Peyer's patch (tissue), 4 donors: ENCODE measurements at regions not wholly inside any gene's neighbourhood (a gene's known extent, or its start where the extent isn't known, plus 50 kb on each side); places are given as distances from the start of the nearest gene placed in this dataset.

ENCODE experiments used
- DNase-seq, 3 donors: peaks; one replicate each; pipeline ENCODE4 v3.0.0-alpha.2; 2017 to 2019
- H3K27ac ChIP-seq, 4 donors: fragments of 200-600 bp; sonication (generic); one replicate each; pipeline ENCODE4 v1.5.1; 2016 to 2019
- H3K27me3 ChIP-seq, 2 donors: fragments of 200-600 bp; sonication (generic); one replicate each; pipeline ENCODE4 v1.5.1; 2019
- H3K36me3 ChIP-seq, 3 donors: fragments of 200-600 bp; sonication (generic); one replicate each; pipeline ENCODE4 v1.5.1; 2016 to 2019
- H3K4me1 ChIP-seq, 4 donors: fragments of 200-600 bp; sonication (generic); one replicate each; pipeline ENCODE4 v1.5.1; 2016 to 2019
- H3K4me3 ChIP-seq, 4 donors: fragments of 200-600 bp; sonication (generic); 1 replicate in 3 of 4; 2 replicates in 1 of 4; pipeline ENCODE4 v1.5.1; 2016 to 2019; ENCODE audit warnings: mild to moderate bottlenecking in 1 of 4
- H3K9me3 ChIP-seq, 4 donors: fragments of 200-600 bp; sonication (generic); one replicate each; pipeline ENCODE4 v1.5.1; 2016 to 2019; ENCODE audit warnings: mild to moderate bottlenecking in 1 of 4
- CTCF ChIP-seq, 6 experiments: fragments of 450-650 bp in 4 of 6; fragments of 200-600 bp in 2 of 6; sonication (generic) in 1 of 6; IDR thresholded peaks; one replicate each; pipeline ENCODE4 v1.5.1; 2017 to 2019; ENCODE audit warnings: antibody characterized with exemption in 6 of 6, mild to moderate bottlenecking in 3 of 6, moderate library complexity in 1 of 6
- POLR2A ChIP-seq, 2 donors: fragments of 450-650 bp; IDR thresholded peaks; one replicate each; pipeline ENCODE4 v1.5.1; 2017; ENCODE audit warnings: antibody characterized with exemption in 2 of 2, mild to moderate bottlenecking in 2 of 2, moderate library complexity in 2 of 2

DNA sequence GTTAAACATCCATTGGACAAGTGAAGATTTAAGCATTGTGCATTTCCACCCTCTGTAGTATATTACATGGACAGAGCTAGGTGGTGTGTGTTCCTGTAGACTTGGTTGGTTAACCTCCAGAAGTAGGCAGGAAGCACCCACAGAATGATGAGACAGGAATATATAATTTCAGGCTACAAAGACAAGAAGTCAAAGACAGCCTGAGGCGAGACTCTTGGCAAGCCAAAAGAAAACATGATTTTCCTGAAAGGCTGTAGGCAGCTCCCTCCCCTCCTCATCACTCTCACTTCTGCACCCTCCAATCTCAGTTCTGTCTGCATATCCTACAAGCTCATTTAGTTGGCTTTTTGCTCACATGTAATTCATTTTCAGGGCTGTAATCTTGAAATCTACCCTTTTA, 110.0 kb upstream of the SLC35B3 start:
- DNase-seq: no peak
- Histone ChIP-seq H3K4me1 (no peaks in the 10 kb centered on the region), H3K27me3 (no peaks in the 10 kb centered on the region), H3K4me3 (no peak overlapping the region), H3K27ac (no peak overlapping the region), H3K9me3 (no peaks in the 10 kb centered on the region), H3K36me3 (no peaks in the 10 kb centered on the region)
- TF ChIP-seq CTCF (IDR thresholded peaks at IDR 0.05): no peak
- TF ChIP-seq POLR2A (IDR thresholded peaks at IDR 0.05): no peak

DNA sequence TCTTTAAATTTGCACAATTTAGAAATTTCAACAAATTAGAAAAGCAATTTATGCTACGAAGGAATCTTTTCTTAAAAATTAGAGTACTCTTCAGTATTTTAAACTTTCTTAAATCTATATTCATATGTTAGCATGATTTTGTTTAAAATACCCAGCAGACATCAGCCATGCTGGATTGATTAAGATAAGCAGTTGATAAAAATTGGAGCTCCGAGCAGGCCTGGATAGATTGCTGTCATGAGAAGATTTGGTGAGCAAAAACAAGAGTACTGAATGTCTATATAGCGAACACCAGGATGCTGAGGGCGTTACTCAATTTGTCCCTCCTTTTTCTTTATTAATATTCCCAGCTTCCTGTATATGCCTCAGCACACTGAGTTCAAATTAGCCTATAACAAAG, 108.4 kb upstream of the SLC35B3 start:
- Histone ChIP-seq H3K27ac (no peak overlapping the region), H3K4me3 (no peak overlapping the region), H3K9me3 (peaks cover 0 to 5% (median 0%) of the 10 kb centered on the region in 4 donors), H3K36me3 (no peaks in the 10 kb centered on the region), H3K4me1 (no peaks in the 10 kb centered on the region), H3K27me3 (no peaks in the 10 kb centered on the region)
- no peak for DNase-seq
- TF ChIP-seq POLR2A (IDR thresholded peaks at IDR 0.05) (no peak), CTCF (IDR thresholded peaks at IDR 0.05) (no peak)

DNA sequence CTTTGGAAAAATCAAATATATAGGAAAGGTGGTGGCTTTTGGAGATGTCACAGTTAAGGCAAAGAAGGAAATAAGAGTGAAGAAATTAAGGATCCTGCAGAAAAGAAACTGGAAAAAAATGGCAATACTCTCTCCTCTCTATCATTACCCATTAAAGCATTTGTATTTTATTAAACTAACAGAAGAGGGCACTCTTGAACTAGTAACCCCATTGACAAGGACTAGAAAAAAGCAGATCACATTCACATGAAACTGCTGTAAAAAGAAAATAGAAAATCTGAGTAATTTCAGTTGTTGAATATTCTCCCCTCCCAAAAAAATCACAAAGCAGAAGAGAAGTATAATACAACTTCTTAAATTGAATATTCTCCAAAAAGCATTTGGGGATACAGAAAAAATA, 104.1 kb upstream of the SLC35B3 start:
- TF ChIP-seq CTCF (IDR thresholded peaks at IDR 0.05): no peak
- no peak for TF ChIP-seq POLR2A (IDR thresholded peaks at IDR 0.05)

DNA sequence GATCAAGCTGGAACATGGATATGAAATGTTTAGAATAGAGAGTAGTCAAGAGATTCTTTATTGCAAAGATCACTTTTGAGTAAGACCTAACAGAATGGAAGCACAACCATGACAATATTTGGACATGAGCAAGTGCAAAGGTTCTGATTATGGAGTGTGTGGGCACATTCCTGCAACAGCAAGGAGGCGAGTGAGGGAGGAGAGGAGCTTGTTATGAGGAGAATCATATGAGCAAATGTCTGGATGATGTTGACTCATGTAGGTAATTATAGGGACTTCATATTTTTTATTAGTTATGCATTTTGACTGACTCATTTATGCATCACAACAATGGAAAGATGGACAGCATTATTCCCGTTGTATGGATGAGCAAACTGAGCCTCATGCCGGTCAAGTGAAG, 100.8 kb upstream of the SLC35B3 start:
- Histone ChIP-seq H3K36me3 (no peaks in the 10 kb centered on the region), H3K4me3 (no peak overlapping the region), H3K27me3 (no peaks in the 10 kb centered on the region), H3K4me1 (no peaks in the 10 kb centered on the region), H3K27ac (no peak overlapping the region), H3K9me3 (peaks cover 0 to 5% (median 0%) of the 10 kb centered on the region in 4 donors)
- TF ChIP-seq POLR2A (IDR thresholded peaks at IDR 0.05): no peak
- no peak for TF ChIP-seq CTCF (IDR thresholded peaks at IDR 0.05)
- no peak for DNase-seq

More for the DNA sequence above, 104.1 kb upstream of the SLC35B3 start:
- no peaks in the 10 kb centered on the region for H3K36me3 ChIP-seq
- DNase-seq: no peak
- H3K9me3 ChIP-seq: peaks cover 0 to 5% (median 0%) of the 10 kb centered on the region in 4 donors
- H3K27me3 ChIP-seq: no peaks in the 10 kb centered on the region
- no peak overlapping the region for H3K4me3 ChIP-seq
- H3K4me1 ChIP-seq: no peaks in the 10 kb centered on the region
- H3K27ac ChIP-seq: no peak overlapping the region

GRCh38 chr6:8535519-8535918, 100.2 kb upstream of the SLC35B3 start:
- Histone ChIP-seq H3K4me3 (no peak overlapping the region), H3K9me3 (peaks cover 0 to 5% (median 0%) of the 10 kb centered on the region in 4 donors), H3K4me1 (no peaks in the 10 kb centered on the region), H3K27ac (no peak overlapping the region), H3K36me3 (no peaks in the 10 kb centered on the region), H3K27me3 (no peaks in the 10 kb centered on the region)
- no peak for DNase-seq
- TF ChIP-seq CTCF (IDR thresholded peaks at IDR 0.05): no peak
- no peak for TF ChIP-seq POLR2A (IDR thresholded peaks at IDR 0.05)

- no peak for DNase-seq
- Histone ChIP-seq H3K27me3 (no peaks in the 10 kb centered on the region), H3K36me3 (no peaks in the 10 kb centered on the region), H3K4me1 (no peaks in the 10 kb centered on the region), H3K4me3 (no peak overlapping the region), H3K27ac (no peak overlapping the region), H3K9me3 (no peaks in the 10 kb centered on the region)
- TF ChIP-seq POLR2A (IDR thresholded peaks at IDR 0.05): no peak
- TF ChIP-seq CTCF (IDR thresholded peaks at IDR 0.05): no peak
Observed at GRCh38 chr6:8530785-8531435, 95.6 kb upstream of the SLC35B3 start.
